ENCODE measurements at regions not wholly inside any gene's neighbourhood (a gene's known extent, or its start where the extent isn't known, plus 50 kb on each side); places are given as distances from the start of the nearest gene placed in this dataset.

- TF ChIP-seq POLR2A (IDR thresholded peaks at IDR 0.05; ENCODE audit: low read length) = no peak
- TF ChIP-seq GATA1 (IDR thresholded peaks at IDR 0.05; ENCODE audit: low read depth, low read length) = no peak
These were observed 216.9 kb downstream of the C9orf50 start for GRCh38 chr9:129403779-129404620.

Data from erythroblast (primary cell).